ENCODE measurements at regions not wholly inside any gene's neighbourhood (a gene's known extent, or its start where the extent isn't known, plus 50 kb on each side); places are given as distances from the start of the nearest gene placed in this dataset.
A peak's percentile ranks its signal among the peaks of the same experiment; 100 is the strongest.

GRCh38 chr17:6924208-6924607 is 71.6 kb upstream of the ALOX12 start:
- H3K9me2 ChIP-seq (ENCODE audit: insufficient read depth) = no peaks in the 10 kb centered on the region
- POLR2A ChIA-PET (ENCODE audit: unreplicated experiment) = no interaction called here
- H3K27me3 ChIP-seq (ENCODE audit: insufficient read depth, low read depth) = no peaks in the 10 kb centered on the region
- no peak overlapping the region for H2AFZ ChIP-seq
- H3K36me3 ChIP-seq (ENCODE audit: low read depth) = no peaks in the 10 kb centered on the region
- no peaks in the 10 kb centered on the region for H3F3A ChIP-seq (ENCODE audit: insufficient read depth, low read depth)
- no peak overlapping the region for H3K4me2 ChIP-seq
- CTCF ChIA-PET = no interaction called here
- H3K4me3 ChIP-seq = no peak overlapping the region
- intact Hi-C loops (cut with micrococcal nuclease; ENCODE audit: unreplicated experiment) = no loop called here
- no peak for DNase-seq
- BruUV-seq (replicated peaks) = no TSS peak
- H3K27ac ChIP-seq = no peak overlapping the region
- no peaks in the 10 kb centered on the region for H4K20me1 ChIP-seq (ENCODE audit: insufficient read depth)
- H3K79me2 ChIP-seq (ENCODE audit: low read depth) = no peaks in the 10 kb centered on the region
- 0 out of 2 replicates have a peak, but pooled peaks cover 11% of the 10 kb centered on the region for H3K9me3 ChIP-seq (ENCODE audit: insufficient read depth, low read depth)
- no peak for TF ChIP-seq EZH2 (IDR thresholded peaks at IDR 0.05; ENCODE audit: low read depth)
- TF ChIP-seq CTCF (conservative IDR thresholded peaks at IDR 0.05) = no peak
- H3K4me1 ChIP-seq (replicated peaks; ENCODE audit: insufficient read depth) = peaks cover 13% of the 10 kb centered on the region

- POLR2A ChIA-PET (ENCODE audit: unreplicated experiment) = no interaction called here
- CTCF ChIA-PET = no interaction called here
Observed at GRCh38 chr17:6926667-6927066, 69.2 kb upstream of the ALOX12 start.

DNA sequence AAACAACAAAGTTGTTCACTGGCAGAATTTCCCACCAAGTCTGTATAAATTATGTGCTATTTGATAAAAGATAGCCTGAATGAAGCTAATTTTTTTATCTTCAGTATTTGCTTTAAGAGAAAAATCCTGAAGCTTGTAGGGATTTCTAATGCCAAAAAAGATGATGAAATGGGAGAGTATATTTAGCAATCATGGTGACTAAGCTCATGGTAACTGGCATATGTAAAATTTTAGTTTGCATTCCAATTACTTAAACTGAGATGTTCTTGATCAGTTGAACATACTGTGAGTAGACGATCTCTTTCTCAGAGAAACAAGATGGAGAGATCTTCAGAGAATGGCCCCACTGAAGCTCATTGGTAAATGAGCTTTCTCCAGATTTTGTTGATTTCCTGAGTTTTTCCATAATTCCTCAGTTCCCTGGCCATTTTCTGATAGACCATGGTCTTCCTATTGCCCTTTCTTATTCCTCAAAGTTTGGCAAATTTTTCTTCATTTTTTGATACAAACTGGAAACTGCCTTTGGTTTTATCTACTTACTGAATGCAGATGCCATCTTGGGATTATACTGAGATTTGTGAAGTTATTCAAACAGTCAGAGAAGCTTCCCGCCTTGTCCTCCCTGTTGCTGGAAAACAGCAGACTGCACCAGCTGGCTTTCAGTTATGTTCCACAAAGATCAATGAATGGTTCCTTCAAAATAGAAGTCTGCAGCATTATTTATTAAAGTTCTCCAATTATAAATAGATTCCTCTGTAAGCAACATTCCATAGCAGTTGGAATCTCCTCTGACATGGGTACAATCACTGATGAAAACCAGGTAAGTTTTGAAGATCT is 68.3 kb upstream of the ALOX12 start:
- intact Hi-C loops (cut with micrococcal nuclease; ENCODE audit: unreplicated experiment) = no loop called here
- Histone ChIP-seq H2AFZ (0 out of 2 replicates have a peak overlapping the region, but pooled peaks have one; percentile 34), H3K79me2 (ENCODE audit: low read depth) (no peaks in the 10 kb centered on the region), H3K9me2 (ENCODE audit: insufficient read depth) (no peaks in the 10 kb centered on the region), H3K9me3 (ENCODE audit: insufficient read depth, low read depth) (0 out of 2 replicates have a peak, but pooled peaks cover 11% of the 10 kb centered on the region), H3K27ac (peak overlapping the region; percentile 63), H4K20me1 (ENCODE audit: insufficient read depth) (no peaks in the 10 kb centered on the region), H3K4me2 (peak overlapping the region; percentile 12), H3K36me3 (ENCODE audit: low read depth) (no peaks in the 10 kb centered on the region), H3F3A (ENCODE audit: insufficient read depth, low read depth) (no peaks in the 10 kb centered on the region), H3K4me1 (replicated peaks; ENCODE audit: insufficient read depth) (peaks cover 13% of the 10 kb centered on the region), H3K27me3 (ENCODE audit: insufficient read depth, low read depth) (no peaks in the 10 kb centered on the region), H3K4me3 (no peak overlapping the region)
- no peak for TF ChIP-seq EZH2 (IDR thresholded peaks at IDR 0.05; ENCODE audit: low read depth)
- no peak for TF ChIP-seq CTCF (conservative IDR thresholded peaks at IDR 0.05)
- BruUV-seq (replicated peaks) = no TSS peak
- POLR2A ChIA-PET (ENCODE audit: unreplicated experiment) = no interaction called here
- DNase-seq = peak in 1 of 2 experiments; percentile 43
- CTCF ChIA-PET = no interaction called here

More at GRCh38 chr17:6926667-6927066, 69.2 kb upstream of the ALOX12 start:
- no peaks in the 10 kb centered on the region for H3K27me3 ChIP-seq (ENCODE audit: insufficient read depth, low read depth)
- intact Hi-C loops (cut with micrococcal nuclease; ENCODE audit: unreplicated experiment) = no loop called here
- no peaks in the 10 kb centered on the region for H3K36me3 ChIP-seq (ENCODE audit: low read depth)
- H3K4me1 ChIP-seq (replicated peaks; ENCODE audit: insufficient read depth) = peaks cover 13% of the 10 kb centered on the region
- no peaks in the 10 kb centered on the region for H3F3A ChIP-seq (ENCODE audit: insufficient read depth, low read depth)
- no peak for TF ChIP-seq CTCF (conservative IDR thresholded peaks at IDR 0.05)
- no peak for TF ChIP-seq EZH2 (IDR thresholded peaks at IDR 0.05; ENCODE audit: low read depth)
- H2AFZ ChIP-seq = 0 out of 2 replicates have a peak overlapping the region, but pooled peaks have one; percentile 34
- 0 out of 2 replicates have a peak overlapping the region, but pooled peaks have one; percentile 12 for H3K4me2 ChIP-seq
- H4K20me1 ChIP-seq (ENCODE audit: insufficient read depth) = no peaks in the 10 kb centered on the region
- no peaks in the 10 kb centered on the region for H3K79me2 ChIP-seq (ENCODE audit: low read depth)
- H3K9me2 ChIP-seq (ENCODE audit: insufficient read depth) = no peaks in the 10 kb centered on the region
- peak overlapping the region; percentile 63 for H3K27ac ChIP-seq
- no peak overlapping the region for H3K4me3 ChIP-seq
- no peak for DNase-seq
- H3K9me3 ChIP-seq (ENCODE audit: insufficient read depth, low read depth) = 0 out of 2 replicates have a peak, but pooled peaks cover 11% of the 10 kb centered on the region
- BruUV-seq (replicated peaks) = no TSS peak
